Activated naive CD4-positive, alpha-beta T cell treated with anti-CD3 and anti-CD28 coated beads for 36 hours (primary cell): ENCODE measurements at regions not wholly inside any gene's neighbourhood (a gene's known extent, or its start where the extent isn't known, plus 50 kb on each side); places are given as distances from the start of the nearest gene placed in this dataset.

Source experiments
- CTCF ChIA-PET: fragments of 350-600 bp; sonication (Branson Sonifier 250); formaldehyde crosslinking; loops from one replicate; lab custom pipeline; 2021; ENCODE audit warnings: antibody characterized with exemption; lab: Charles Lee
- DNase-seq: peaks from one replicate; pipeline ENCODE4 v3.0.0-alpha.2; 2020
- H3K27ac Mint-ChIP-seq: one replicate; pipeline ENCODE4 v1.8.0; 2021; ENCODE audit warnings: mild to moderate bottlenecking, mixed read lengths
- H3K27me3 Mint-ChIP-seq: one replicate; pipeline ENCODE4 v1.8.0; 2021; ENCODE audit warnings: low read depth, mixed read lengths
- H3K36me3 Mint-ChIP-seq: one replicate; pipeline ENCODE4 v1.8.0; 2021; ENCODE audit warnings: low read depth, mixed read lengths
- H3K4me1 Mint-ChIP-seq: one replicate; pipeline ENCODE4 v1.8.0; 2021; ENCODE audit warnings: low read depth, mixed read lengths
- H3K4me3 Mint-ChIP-seq: one replicate; pipeline ENCODE4 v1.8.0; 2021; ENCODE audit warnings: mild to moderate bottlenecking, moderate library complexity, mixed read lengths
- H3K9me3 Mint-ChIP-seq: one replicate; pipeline ENCODE4 v1.8.0; 2021; ENCODE audit warnings: mixed read lengths
- intact Hi-C: fragments of 100-400 bp; cut with micrococcal nuclease; formaldehyde crosslinking; loops from one replicate; pipeline ENCODE4 v1.15.1; 2023

DNA sequence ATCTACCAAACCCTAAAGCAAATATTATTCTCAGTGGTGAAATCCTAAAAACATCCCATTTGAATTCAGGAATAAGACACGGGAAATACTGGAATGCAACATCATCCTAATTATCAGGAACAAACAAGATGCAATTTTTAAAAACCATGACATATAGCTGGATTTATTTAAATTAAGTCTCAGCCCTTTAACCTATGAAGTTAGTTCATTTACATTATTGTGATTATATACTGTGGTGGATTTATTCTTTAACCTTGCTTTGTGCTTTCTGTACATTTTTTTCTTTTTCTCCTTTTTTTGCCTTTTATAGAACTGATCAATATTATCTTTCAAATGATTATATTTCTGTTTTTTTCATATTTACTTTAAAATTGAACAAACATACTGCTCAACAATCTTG, 59.8 kb upstream of the ARMC2 start:
- intact Hi-C loops: no loop called here
- H3K4me1 Mint-ChIP-seq: no peaks in the 10 kb centered on the region
- no peaks in the 10 kb centered on the region for H3K36me3 Mint-ChIP-seq
- H3K27me3 Mint-ChIP-seq: no peaks in the 10 kb centered on the region
- no peak overlapping the region for H3K4me3 Mint-ChIP-seq
- no peak for DNase-seq
- CTCF ChIA-PET: interaction anchor here (1.6 kb wide), 1 partner anchor 247 kb away, joined by 4 read pairs; no protein-coding TSS in a partner anchor
- H3K9me3 Mint-ChIP-seq: no peaks in the 10 kb centered on the region
- no peak overlapping the region for H3K27ac Mint-ChIP-seq

DNA sequence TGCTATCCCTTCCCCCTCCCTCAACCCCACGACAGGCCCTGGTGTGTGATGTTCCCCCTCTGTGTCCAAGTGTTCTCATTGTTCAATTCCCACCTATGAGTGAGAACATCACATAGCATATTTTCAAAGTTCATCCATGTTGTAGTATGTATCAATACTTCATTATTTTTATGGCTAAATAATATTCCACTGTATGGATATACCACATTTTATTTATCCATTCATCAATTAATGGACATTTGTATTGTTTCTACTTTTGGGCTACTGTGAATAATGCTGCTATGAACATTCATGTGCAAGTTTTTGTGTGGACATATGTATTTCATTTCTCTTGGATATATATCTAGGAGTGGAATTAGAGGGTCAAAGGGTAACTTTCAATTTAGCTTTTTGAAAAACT, 58.7 kb upstream of the ARMC2 start:
- H3K4me1 Mint-ChIP-seq: no peaks in the 10 kb centered on the region
- no peak for DNase-seq
- no peak overlapping the region for H3K4me3 Mint-ChIP-seq
- H3K9me3 Mint-ChIP-seq: no peaks in the 10 kb centered on the region
- H3K27me3 Mint-ChIP-seq: no peaks in the 10 kb centered on the region
- H3K36me3 Mint-ChIP-seq: no peaks in the 10 kb centered on the region
- CTCF ChIA-PET: no interaction called here
- H3K27ac Mint-ChIP-seq: no peak overlapping the region
- intact Hi-C loops: no loop called here

DNA sequence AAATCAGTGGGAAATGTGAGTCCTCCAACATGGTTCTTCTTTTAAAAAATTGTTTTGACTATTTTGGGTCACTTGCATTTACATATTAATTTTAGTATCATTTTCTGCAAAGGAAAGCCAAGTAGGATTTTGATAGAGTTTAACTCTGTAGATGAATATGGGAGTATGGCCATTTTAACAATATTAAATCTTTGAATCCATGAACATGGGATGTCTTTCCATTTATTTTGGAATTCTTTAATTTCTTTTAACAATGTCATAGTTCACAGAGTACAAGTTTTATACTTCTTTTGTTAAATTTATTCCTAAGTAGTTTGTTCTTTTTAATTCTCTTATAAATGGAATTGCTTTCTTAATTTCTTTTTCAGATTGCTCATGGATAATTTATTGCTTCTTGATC, 56.5 kb upstream of the ARMC2 start:
- Mint-ChIP-seq H3K36me3 (no peaks in the 10 kb centered on the region), H3K27ac (no peak overlapping the region), H3K9me3 (no peaks in the 10 kb centered on the region), H3K4me1 (no peaks in the 10 kb centered on the region), H3K4me3 (no peak overlapping the region), H3K27me3 (no peaks in the 10 kb centered on the region)
- intact Hi-C loops: no loop called here
- DNase-seq: no peak
- CTCF ChIA-PET: interaction anchor here (0.8 kb wide), 1 partner anchor 250 kb away, joined by 3 read pairs; no protein-coding TSS in a partner anchor

DNA sequence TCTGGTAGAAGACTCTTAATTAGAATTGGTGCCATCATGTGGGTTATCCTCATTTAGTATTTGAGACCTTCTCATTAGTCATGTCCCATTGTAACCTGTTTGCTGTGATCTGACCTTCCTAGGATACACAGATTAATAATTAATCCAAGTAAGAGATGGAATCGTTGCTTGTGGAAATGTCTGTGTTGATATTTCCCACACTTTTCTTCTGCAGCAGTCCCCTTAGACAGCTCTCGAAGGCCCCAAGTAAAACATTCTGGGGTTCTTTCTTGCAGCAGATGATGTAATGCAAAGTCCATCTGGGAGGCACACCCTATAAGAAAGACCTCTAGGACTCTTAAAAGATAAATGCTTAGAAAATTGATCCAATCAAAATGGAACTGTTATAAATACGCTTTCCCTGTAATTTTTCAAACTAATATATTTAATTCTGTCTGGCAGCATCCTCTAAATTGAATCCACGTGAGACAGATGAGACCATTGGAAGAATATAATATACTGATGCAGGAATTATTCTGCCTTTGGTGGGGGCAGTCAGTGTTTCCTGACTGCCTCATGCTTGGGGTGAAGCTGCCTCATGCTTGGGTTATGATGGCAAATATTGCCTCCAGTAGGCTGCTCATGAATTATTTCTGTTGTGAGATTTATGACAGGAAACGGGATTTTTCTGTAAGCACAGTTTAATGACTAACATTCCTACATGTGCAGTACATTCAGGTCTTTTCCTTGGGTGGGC, 54.5 kb upstream of the ARMC2 start:
- CTCF ChIA-PET: interaction anchor here (0.8 kb wide), 1 partner anchor 252 kb away, joined by 3 read pairs; no protein-coding TSS in a partner anchor
- peaks cover 8% of the 10 kb centered on the region for H3K4me1 Mint-ChIP-seq
- no peak overlapping the region for H3K4me3 Mint-ChIP-seq
- intact Hi-C loops: no loop called here
- H3K36me3 Mint-ChIP-seq: no peaks in the 10 kb centered on the region
- H3K27me3 Mint-ChIP-seq: no peaks in the 10 kb centered on the region
- H3K9me3 Mint-ChIP-seq: no peaks in the 10 kb centered on the region
- no peak overlapping the region for H3K27ac Mint-ChIP-seq
- no peak for DNase-seq

DNA sequence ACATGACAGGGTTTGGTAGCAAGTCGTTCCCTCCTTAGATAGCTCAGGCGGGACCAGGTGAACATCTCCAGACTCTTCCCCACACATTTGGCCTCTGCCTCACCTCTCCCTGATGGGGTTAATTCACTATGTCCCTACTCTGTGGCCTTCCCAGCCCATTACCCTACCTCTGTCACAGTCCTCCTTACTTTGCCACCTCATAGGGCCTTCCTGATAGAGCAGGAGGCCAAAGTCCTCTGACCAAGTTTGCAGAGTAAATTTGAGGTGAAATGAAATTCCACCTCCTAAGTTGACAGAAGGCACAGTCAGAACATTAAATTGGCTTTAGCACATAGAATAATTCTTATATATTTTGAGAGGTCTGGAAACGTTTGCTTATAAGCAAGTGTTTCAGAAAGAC, 53.1 kb upstream of the ARMC2 start:
- Mint-ChIP-seq H3K4me3 (no peak overlapping the region), H3K27ac (no peak overlapping the region), H3K36me3 (no peaks in the 10 kb centered on the region), H3K27me3 (no peaks in the 10 kb centered on the region), H3K4me1 (peaks cover 17% of the 10 kb centered on the region), H3K9me3 (no peaks in the 10 kb centered on the region)
- CTCF ChIA-PET: no interaction called here
- intact Hi-C loops: loop anchor here (5.0 kb wide), 2 partner anchors 42 to 277 kb away; no protein-coding TSS in a partner anchor
- no peak for DNase-seq

DNA sequence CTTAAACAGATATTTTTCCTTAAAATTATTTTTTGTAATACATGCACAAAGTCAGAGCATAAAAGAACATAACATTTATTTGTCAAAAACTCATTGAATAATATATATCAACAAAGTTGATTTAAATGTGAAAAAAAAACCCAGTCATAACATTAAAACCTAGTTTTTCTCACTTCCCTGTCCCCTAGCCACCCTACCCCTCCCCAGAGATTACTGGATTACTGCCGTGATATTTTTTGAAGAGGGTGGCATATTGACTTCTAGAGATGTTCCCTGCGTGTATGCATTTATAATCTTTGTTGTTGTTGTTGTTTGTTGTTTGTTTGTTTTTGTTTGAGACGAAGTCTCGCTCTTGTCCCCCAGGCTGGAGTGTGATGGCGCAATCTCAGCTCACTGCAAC, 52.4 kb upstream of the ARMC2 start:
- Mint-ChIP-seq H3K27me3 (no peaks in the 10 kb centered on the region), H3K27ac (no peak overlapping the region), H3K4me1 (peaks cover 17% of the 10 kb centered on the region), H3K4me3 (no peak overlapping the region), H3K36me3 (no peaks in the 10 kb centered on the region), H3K9me3 (no peaks in the 10 kb centered on the region)
- intact Hi-C loops: loop anchor here (5.0 kb wide), 2 partner anchors 41 to 276 kb away; no protein-coding TSS in a partner anchor
- CTCF ChIA-PET: interaction anchor here (1.5 kb wide), 1 partner anchor 14 kb away, joined by 3 read pairs; no protein-coding TSS in a partner anchor
- no peak for DNase-seq

DNA sequence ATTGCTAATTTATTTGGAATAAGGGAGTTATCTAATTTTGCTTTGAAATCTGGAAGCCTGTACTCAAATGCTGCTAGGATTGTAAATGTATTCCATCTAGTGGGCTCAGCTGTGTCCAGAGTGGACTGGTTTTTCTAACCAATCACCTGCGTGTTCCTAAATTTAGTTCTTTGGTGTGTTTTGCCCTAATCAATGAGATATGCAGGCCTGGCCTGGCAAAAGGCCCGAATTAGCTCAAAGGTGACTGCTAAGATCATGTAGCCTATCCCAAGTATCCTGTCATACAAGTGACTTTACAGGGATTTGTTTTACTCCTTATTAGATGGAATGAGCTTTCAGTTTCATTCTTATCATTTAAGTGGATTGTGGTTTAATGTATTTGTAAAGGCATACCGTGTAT, 51.3 kb upstream of the ARMC2 start:
- H3K4me3 Mint-ChIP-seq: no peak overlapping the region
- H3K9me3 Mint-ChIP-seq: no peaks in the 10 kb centered on the region
- CTCF ChIA-PET: interaction anchor here (1.5 kb wide), 1 partner anchor 15 kb away, joined by 3 read pairs; no protein-coding TSS in a partner anchor
- H3K4me1 Mint-ChIP-seq: peaks cover 18% of the 10 kb centered on the region
- no peak overlapping the region for H3K27ac Mint-ChIP-seq
- DNase-seq: no peak
- intact Hi-C loops: loop anchor here (5.0 kb wide), 2 partner anchors 40 to 275 kb away; no protein-coding TSS in a partner anchor
- H3K27me3 Mint-ChIP-seq: no peaks in the 10 kb centered on the region
- H3K36me3 Mint-ChIP-seq: no peaks in the 10 kb centered on the region

DNA sequence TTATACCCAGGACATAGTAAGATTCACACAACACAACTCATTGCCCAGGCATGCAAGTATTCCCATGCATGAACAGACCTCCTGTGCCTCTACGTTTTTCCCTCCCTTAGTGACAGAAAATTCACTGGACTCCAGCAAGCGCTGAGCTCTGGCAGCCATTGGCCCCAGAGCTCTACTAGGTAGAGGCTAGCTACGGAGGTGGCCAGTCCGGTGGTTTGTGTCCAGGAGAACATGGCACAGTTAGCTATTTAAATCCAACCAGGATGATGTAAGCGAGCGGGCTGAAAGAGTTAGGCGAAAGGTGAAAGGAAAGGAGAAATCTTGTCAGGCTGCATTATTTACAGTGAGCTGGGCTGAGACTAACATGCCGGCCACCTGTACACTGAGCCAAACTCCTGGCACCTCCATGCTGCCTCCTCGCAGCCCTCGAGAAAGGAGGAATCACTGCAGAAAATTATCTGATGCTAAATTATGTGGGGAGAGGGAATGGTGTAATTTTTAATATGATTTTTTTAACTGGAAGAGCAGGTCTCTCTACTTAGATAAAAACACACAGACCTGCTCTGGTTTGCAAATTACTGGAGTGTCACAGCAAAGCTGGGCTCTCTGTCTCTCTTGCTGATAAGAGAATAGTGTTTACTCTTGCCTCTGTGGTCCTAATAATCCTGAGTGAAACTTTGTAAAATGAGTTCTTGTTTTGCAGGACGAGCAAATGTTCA, 50.1 kb upstream of the ARMC2 start:
- no peak for DNase-seq
- H3K36me3 Mint-ChIP-seq: no peaks in the 10 kb centered on the region
- peak overlapping the region; percentile 43 for H3K4me3 Mint-ChIP-seq
- no peaks in the 10 kb centered on the region for H3K27me3 Mint-ChIP-seq
- H3K4me1 Mint-ChIP-seq: peaks cover 18% of the 10 kb centered on the region
- intact Hi-C loops: loop anchor here (5.0 kb wide), 2 partner anchors 39 to 274 kb away; no protein-coding TSS in a partner anchor
- H3K27ac Mint-ChIP-seq: no peak overlapping the region
- CTCF ChIA-PET: interaction anchor here (1.0 to 2.1 kb wide), 4 partner anchors 14 to 256 kb away, joined by 4 to 7 read pairs (median 5); no protein-coding TSS in a partner anchor
- no peaks in the 10 kb centered on the region for H3K9me3 Mint-ChIP-seq
